Activated CD4-positive, alpha-beta T cell treated with anti-CD3 and anti-CD28 coated beads for 1 hour (primary cell): ENCODE measurements at regions not wholly inside any gene's neighbourhood (a gene's known extent, or its start where the extent isn't known, plus 50 kb on each side); places are given as distances from the start of the nearest gene placed in this dataset.

Experiments
- DNase-seq: peaks from one replicate; pipeline ENCODE4 v3.0.0-alpha.2; 2020

DNA sequence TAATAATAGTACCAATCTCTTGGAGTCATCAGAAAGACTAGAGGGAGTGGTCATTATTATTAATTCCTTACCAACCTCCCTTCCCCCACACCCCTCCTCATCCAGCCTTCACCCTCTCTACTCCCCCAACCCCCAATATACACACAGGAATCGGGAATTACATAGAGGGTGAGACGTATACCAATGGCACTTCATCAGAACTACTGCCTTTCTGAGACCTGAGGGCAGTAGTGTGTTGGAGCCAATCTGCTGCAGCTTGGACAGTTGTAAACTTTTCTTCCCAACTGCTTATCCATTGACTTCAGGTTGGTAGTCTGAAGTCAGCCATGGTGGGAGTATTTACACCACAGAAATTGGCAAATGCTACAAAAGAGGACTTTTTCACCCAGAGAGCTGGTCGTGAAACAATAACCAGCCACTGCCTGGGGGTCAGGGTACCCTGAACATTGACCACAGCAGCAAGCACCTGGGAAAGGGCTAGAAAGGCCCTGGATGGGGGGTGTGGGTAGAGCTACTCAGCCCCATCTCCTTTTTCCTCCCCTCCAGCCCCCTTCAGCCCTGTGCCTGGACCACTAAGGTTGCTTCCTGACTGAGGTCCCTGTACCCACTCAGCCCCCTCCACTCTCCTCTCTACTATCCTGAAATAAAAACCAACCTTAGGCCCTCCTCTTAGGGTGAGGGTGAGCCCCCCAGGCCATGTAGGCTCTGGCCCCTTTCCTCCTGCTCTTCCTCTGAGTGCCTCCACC is 161.5 kb downstream of the MRPL14 start:
- no peak for DNase-seq

DNA sequence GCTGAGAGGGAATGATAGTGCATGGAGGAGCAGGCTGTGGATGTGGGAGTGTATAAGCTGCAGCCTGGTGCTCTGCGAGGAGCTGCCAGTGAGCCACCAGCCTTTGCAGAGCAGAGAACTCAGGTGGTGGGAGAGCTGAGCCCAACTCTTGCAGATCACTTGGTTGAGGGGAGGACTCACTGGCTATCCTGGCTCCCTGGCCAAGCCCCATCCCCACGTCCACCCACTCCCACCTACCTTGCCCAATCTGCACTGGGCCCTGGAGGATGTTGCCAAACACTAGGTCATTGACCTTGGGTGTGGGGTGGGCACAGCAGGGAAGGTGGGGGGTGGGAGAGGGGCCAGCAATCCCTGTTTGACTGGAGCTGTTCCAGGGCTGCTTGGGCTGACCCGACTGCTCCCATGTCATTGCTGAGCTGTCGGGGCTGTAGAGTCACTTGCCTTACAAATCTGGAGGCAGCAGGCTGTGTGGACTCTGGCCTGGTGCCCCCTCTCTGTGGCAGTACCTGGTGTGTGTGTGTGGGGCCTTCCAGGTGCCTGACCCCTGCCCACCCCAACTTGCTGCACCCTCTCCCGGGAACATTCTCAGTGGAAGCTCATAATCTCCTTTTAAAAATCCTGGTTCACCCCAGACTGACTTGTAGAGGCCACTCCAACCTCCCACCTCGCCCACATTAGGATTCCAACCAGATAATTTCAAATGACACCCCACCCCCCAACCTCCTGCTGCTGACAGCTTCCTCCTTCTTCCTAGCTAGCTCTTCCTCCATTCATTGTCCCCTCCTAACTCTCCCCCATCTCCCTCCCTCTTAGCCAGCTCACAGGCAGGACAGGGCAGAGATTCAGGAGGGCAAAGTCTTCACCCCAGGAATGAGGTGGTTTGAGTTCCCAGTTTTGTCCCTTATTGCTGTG is 162.3 kb downstream of the MRPL14 start:
- DNase-seq = no peak

- no peak for DNase-seq
Observed at GRCh38 chr6:43963877-43964658, 163.2 kb downstream of the MRPL14 start.

- DNase-seq = no peak
Observed at GRCh38 chr6:43963203-43963602, 164.0 kb downstream of the MRPL14 start.

DNA sequence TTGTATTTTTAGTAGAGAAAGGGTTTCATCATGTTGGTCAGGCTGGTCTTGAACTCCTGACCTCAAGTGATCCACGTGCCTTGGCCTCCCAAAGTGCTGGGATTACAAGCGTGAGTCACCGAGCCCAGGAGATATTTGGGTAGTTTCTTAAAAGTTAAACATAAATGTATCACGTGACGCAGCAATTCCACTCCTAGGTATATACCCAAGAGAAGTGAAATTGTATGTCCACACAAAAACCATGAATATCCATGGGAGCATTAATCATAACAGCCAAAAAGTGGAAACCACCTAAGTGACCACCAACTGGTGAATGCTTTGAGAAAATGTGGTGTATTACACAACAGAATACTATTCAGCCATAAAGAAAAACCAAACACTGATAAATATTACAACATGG is 164.8 kb downstream of the MRPL14 start:
- no peak for DNase-seq

- DNase-seq = no peak
Observed at GRCh38 chr6:43957273-43957672, 170.0 kb downstream of the MRPL14 start.

- no peak for DNase-seq
Observed at GRCh38 chr6:43956478-43956877, 170.8 kb downstream of the MRPL14 start.

DNA sequence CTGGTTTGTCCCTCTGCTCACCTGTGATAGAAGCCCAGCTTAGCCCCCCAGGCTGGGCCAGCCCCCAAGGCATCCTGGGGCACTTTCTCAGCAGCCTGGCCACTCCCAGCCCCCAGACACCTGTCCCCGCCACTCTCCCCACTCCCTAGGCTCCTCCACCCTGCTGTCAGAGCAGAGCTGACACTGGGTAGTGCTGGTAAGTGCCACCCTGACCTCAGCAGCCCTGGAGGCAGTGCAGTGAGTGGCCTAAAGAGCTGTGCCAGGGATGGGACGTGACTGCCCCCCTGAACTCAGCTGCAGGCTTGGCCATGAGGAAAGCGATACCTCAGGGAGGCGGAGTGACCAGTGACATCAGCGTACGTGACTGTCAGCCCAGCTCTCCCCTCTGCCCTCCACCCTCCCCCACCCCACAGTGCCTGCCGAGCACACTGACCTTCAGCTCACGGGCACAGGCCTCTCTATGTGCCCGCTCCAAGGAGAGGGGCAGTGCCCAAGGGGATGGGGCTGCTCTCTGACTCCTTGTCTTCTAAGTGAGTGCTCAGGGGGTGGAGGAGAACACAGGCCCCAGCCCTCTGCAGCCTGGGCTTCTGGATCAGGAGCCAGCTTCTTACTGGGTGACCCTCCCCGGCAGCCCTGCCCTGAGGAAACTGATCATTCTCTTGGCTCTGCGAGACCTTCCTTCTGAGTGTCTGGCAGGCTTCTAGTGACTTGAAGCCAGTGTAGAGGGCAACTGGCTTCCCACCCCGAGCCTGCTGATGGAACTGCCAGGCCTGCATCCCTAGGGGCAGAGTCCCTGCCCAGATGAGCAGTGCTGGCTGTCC is 172.7 kb downstream of the MRPL14 start:
- DNase-seq = no peak

- DNase-seq = no peak
Observed at GRCh38 chr6:43953794-43954310, 173.4 kb downstream of the MRPL14 start.

GRCh38 chr6:43953256-43953655 is 174.0 kb downstream of the MRPL14 start:
- DNase-seq = no peak

DNA sequence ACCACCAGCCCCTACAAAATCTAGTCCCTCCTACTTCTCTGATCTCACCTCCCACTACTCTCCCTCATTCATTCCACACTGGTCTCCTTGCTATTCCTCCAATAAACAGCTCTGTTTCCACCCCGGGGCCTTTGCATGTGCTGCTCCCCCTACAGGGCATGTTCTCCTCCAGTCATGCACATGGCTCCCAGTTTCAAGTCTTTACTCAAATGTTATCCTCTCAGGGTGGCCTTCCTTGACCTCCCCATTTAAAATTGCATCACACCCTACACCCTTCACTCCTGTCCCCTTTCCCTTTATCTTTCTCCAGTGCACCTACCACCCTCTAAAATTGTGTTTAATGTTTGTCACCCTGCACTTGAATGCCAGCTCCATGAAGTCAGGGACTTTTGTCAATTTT is 174.5 kb downstream of the MRPL14 start:
- DNase-seq = no peak

- no peak for DNase-seq
Observed at GRCh38 chr6:43951756-43952675, 175.2 kb downstream of the MRPL14 start.

DNA sequence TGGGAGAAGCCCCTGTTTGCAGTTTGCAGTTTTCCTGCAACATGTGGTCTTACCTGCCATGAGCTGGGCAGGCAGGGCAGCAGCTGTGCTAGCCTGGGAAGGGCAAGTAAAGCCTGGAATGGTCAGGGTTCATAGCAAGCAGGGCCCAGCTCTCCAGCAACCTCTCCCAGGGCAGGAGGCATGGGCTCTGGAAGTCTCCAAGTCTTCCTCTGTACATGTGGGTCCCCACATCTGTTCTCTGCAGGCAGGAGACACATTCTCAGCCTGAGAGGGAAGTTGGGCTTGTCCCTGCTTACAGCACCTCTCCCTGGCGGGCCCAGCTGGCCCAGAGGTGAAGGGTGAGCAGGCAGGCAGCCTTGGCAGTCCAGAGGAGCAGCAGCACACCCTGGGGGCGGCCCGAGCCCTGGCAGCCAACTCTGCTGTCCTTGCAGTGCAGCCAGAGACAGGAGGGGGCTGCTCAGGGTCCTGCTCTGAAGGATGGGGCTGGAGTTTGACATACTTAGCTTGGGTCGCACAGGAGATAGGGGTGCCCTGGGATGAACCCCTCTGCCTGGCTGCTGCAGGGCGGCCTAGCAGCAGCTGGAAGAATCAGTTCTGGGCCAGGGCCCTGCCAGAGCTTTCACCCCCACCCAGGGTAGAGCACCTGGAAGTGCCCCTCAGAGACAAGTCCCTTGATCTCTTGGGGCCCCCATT is 176.0 kb downstream of the MRPL14 start:
- no peak for DNase-seq

DNA sequence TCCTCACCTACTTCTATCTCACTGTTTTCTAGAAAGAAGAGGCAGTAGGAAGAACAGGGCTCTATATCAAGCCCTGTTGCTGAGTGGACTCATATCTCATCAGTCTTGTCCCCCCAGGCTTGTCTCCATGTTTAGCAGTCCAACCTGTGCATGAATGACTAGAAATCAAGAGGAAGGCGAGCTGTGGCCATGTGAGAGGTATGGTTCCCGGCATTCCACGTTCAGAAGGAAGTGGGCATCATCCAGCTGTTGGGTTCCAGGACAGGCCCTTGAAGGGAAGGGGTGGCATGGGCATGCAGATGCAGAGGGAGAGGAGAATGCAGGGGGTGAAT is 176.6 kb downstream of the MRPL14 start:
- no peak for DNase-seq

GRCh38 chr6:43950051-43950605 is 177.1 kb downstream of the MRPL14 start:
- no peak for DNase-seq

DNA sequence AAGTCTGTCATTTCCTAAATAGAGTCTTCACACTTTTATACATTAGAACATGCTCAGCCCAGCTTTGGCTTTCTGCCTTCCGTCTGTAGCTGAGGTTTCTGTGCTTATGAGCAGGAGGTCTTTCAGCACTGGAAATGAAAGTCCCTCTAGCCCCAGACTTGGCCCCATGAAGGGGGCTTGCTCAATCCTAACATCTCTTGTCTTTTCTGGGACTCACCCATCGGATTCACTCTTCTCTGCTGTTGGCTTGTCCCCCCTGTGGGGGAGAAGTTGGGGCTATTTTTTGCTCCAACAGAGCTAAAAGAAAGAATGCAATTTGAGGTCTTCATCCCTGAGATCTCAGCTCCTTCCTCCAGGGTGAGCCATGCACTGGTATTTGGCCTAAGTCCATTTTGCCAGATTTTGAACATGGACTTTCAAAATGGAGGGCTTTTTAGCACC is 177.7 kb downstream of the MRPL14 start:
- no peak for DNase-seq

GRCh38 chr6:43948527-43949485 is 178.4 kb downstream of the MRPL14 start:
- no peak for DNase-seq

DNA sequence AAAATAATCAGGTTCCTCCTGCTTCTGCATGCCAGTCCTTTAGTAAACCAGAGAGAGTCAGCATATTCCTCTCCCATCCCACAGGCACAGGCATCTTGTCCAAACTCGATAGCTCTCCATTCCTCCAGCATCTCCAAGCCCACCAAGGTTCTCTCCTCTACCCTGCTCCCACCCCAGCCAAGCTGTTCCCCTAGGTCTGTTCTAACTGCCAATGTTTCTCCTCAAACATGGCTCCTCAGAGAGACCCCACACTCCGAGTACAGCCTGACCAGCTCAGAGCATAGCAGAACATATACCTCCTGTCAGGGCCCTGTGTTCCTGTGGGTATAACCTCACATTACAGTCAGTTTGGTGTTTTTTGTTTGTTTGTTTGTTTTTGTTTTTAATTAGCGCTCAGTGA is 177.8 kb downstream of the VEGFA start:
- DNase-seq = no peak
